Caki2 (cell line): ENCODE measurements at regions not wholly inside any gene's neighbourhood (a gene's known extent, or its start where the extent isn't known, plus 50 kb on each side); places are given as distances from the start of the nearest gene placed in this dataset.
"Not testable (repeated sequence)": the region's sequence is repeated elsewhere in the genome, so short reads cannot be mapped to it uniquely, and the experiment has no call there.

ENCODE experiments used
- DNase-seq: peaks from one replicate; pipeline ENCODE4 v3.0.0-alpha.2; 2015; ENCODE audit warnings: low read depth
- in situ Hi-C: cut with HindIII; loops from 2 replicates; pipeline ENCODE4 v1.10.0; 2016; ENCODE audit warnings: low sequenced_read_pairs, low pct_unique_long_range_greater_than_20kb, mixed read lengths

- DNase-seq, result peak; percentile 58
- in situ Hi-C loops, result no loop called here
Measured at GRCh38 chr18:14949800-14950664, 202.1 kb downstream of the ANKRD30B start.

DNA sequence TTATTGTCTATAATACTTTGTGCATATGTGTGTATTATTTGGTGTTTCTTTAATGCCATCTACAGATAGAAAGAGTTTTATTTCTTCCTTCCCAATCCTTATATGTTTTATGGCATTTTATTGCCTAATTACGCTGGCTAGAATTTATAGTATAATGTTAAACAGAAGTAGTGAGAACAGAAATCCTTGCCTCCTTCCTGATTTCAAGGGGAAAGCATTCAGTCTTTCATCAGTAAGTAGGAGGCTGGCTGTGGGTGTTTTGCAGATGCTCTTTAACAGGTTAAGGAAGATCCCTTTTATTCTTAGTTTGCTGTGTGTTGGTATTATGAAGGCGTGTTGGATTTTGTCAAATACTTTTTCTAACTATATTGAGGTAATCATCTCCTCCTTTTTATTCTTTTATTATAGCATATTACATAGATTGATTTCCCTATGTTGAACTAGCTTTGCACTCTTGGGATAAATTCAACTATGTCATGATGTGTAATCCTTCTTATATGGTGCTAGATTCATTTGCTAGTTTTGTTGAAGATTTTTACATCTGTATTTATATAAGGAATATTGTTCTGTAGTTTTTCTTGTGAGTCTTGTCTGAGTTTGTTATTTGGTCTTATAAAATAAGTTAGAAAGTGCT, 204.6 kb downstream of the ANKRD30B start:
- DNase-seq, in situ Hi-C loops: not testable (repeated sequence)

DNA sequence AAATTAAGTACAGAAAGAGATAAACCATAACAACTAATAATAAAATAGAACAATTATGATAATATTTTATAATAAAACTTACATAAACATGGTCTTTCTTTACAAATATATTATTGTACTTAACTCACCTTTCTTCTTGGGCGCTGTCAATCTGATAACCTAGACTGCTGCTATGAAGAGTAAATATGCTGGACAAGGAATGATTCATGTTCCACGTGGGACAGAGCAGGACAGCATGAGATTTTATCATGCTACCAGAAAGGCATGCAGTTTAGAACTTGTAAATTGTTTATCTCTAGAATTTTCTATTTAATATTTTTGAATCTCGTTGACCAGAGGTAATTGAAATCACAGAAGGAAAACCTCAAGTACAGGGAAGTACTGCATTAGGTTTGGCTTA, 210.7 kb downstream of the ANKRD30B start:
- in situ Hi-C loops, result no loop called here

DNA sequence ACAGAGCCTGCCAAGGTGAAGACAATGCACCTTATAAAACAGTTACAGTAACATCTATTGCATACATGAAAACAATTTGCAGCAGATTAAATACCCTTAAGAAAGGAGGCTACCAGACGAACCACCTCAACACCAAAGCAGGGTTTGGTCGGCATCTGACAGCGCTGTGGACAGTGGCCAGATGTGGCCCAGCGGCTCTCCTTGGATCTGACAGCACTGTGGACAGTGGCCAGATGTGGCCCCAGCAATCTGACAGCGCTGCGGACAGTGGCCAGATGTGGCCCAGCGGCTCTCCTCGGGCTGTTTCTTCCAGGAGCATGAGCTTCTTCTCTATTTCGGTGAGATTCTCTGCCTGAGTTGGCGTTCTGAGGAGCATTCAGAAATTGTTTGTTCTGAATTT, 211.6 kb downstream of the ANKRD30B start:
- in situ Hi-C loops, result no loop called here

More for the DNA sequence above, 210.7 kb downstream of the ANKRD30B start:
- DNase-seq, result no peak

GRCh38 chr18:14961991-14962390, 214.0 kb downstream of the ANKRD30B start:
- in situ Hi-C loops, result no loop called here
- no peak for DNase-seq

More for the DNA sequence above, 211.6 kb downstream of the ANKRD30B start:
- no peak for DNase-seq

GRCh38 chr18:14962626-14963025, 214.7 kb downstream of the ANKRD30B start:
- DNase-seq, result no peak
- in situ Hi-C loops, result no loop called here

GRCh38 chr18:14963246-14963645, 215.3 kb downstream of the ANKRD30B start:
- in situ Hi-C loops, result no loop called here
- no peak for DNase-seq

DNA sequence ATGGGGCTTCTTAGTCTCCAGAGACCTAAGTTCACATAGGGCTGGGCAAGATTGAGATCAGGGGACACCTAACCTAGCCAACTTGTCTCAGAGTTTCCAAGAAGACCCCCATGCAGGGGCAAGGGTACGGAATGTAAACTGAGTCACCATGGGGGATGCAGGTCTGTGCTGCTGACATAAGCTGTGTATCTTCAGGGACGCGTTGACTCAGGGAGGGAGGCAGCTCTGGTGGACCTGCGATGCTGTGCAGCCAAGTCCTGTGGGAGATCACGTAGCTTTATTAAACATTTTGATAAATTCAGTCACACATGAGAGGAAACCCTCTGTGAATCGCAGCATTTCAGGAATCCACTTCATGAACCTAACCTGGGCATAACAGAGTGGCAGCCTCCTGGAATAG, 216.0 kb downstream of the ANKRD30B start:
- in situ Hi-C loops, result no loop called here
- no peak for DNase-seq

DNA sequence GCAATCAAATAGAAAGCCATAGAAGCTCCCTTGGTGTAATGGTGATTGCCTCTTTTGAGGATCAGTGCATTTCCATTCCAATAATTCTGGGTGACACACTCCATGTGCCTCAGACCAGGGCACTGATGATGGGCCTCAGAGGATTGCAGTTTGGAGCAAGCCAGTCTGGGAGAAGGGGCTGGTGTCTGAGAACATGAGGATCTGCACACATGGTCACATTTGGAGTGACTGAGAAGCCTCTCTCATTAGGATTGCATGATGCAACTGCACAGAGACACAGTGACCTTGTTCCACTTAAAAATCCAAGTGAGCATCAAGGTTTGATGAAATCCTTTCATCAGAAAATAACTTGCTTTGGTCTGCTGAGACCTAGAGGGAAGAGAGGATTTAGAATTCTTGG, 216.4 kb downstream of the ANKRD30B start:
- in situ Hi-C loops, result no loop called here
- no peak for DNase-seq

DNA sequence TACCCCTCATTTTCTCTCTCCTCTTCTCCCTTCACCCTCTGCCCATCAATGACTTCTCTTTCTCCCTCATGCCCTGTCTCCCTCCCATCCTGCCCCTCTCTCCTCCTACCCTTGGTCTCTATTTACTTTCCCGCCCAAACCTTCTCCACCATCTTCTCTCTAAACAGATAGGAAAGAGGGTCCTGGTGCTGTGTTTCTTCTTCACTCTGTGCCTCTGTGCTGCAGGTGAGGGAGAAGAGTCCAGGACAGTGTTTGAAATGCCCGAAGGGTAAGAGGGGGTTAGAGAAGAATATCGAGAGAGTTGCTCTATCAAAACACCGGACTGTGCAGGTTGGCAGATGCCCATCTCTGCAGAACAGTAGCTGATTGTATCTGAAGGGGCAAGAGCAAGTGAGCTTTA, 217.0 kb downstream of the ANKRD30B start:
- DNase-seq, in situ Hi-C loops: not testable (repeated sequence)

GRCh38 chr18:14965553-14965952, 217.6 kb downstream of the ANKRD30B start:
- in situ Hi-C loops, result no loop called here
- DNase-seq, result no peak

DNA sequence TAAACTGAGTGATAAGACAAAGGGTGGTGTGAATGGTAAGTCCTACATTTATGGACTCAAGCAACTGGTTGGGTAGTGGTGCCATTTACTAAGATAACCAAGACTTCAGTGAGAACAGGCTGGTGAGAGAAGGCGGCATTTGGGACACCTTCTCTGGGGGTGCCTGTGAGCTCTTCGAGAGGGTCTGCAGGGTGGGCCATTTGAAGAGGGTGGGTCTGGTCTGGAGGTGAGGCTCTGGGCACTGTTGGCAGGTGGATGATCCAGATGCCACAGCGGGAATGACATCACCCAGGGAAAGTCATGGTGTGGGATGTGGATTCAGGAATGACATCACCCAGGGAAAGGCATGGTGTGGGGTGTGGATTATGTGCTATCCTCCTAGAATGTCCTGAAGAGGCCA, 219.3 kb downstream of the ANKRD30B start:
- in situ Hi-C loops, result not testable (repeated sequence)

DNA sequence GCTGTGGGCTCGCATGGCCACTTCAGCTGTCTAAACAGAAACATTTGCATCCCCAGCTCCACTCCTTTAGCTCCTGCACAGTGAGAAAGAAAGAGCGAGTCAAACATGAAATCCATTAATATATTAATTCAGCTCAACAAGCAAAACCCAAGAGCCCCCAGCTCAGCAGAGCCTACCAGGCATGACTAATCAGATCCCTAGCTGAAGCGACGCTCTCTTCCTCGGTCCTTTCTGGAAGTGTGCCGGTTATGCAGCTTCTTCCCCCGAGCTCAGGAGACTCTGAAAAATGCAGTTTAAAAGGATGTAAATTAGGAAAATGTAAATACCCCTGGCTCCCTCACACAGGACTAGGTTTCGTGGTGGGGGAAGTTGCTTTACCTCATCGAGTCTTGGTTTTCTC, 221.5 kb downstream of the ANKRD30B start:
- in situ Hi-C loops, result no loop called here
- DNase-seq, result no peak

More for the DNA sequence above, 219.3 kb downstream of the ANKRD30B start:
- DNase-seq, result not testable (repeated sequence)

- in situ Hi-C loops, result no loop called here
- DNase-seq, result peak; percentile 44
Measured at GRCh38 chr18:14970027-14970426, 222.1 kb downstream of the ANKRD30B start.

DNA sequence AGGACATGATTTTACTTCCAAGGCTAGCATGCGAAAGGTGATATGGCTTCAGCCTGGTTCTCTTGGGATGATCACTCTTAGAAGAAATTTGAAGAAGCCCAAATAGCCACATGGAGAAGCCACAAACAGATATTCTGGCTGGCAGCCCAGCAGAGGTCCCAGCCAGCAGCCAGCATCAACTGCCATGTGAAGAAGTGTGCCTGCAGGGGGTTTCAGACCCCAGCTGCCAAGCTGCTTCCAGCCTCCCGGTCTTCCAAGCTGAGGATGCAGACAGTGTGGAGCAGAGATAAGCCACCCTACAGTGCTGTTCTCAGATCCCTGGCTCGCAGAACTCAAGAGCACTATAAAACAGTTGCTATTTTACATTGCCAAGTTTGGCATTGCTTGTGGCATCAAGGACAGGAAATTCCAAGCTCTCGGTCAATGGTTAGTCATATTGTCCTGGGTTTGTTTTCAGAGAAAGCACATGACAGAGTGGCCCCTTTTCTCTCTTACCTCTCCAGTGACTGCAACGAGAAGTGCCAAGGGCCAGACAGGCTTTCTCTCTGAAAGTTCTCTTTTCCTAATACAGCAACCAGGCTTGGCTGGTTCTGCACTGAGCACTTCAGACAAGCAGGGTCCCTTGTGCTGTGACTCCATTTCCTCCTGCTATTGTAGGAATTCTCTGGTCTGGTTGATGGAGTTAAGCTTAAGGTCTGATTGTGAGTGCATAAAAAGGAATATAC, 223.7 kb downstream of the ANKRD30B start:
- in situ Hi-C loops, result no loop called here
- DNase-seq, result peak; percentile 61

DNA sequence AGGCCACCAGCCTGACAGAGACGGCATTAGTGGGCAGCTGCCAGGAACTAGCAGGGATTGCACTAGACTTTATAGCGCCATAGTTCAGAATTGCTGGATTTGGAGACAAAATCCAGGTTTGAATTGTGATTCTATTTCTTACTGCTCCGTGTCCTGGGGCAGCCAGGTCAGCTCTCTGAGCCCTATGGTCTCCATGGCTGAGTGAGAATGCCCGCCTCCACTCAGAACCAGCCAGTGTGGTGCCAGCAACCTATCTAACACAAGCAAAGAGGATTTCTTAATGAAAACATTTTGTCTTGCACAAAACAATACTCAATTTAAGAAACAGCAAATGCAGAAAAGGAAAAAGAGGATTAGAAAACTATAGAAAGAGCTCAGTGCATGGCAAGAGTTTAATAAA, 225.4 kb downstream of the ANKRD30B start:
- DNase-seq, in situ Hi-C loops: not testable (repeated sequence)

- in situ Hi-C loops, result no loop called here
- no peak for DNase-seq
Measured at GRCh38 chr18:14974088-14974487, 226.1 kb downstream of the ANKRD30B start.

DNA sequence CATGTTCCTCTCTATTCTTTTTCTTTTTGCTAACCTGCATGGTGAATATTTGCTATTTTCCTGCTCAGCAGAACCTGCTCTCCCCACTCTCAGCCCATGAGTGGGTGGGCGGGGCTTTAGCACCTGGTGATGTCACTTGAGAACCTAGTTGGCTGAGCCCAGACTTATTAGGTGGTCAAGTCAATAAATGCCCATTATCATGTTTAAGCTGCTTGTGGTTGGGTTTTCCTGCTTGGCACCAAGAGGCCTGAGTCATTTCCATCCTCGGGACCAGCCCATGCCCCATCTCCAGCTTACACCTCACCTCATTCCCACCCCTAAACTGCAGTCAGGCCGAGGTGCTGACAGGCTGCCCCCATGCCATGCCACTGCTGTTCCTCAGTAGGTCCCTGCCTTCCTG, 226.6 kb downstream of the ANKRD30B start:
- in situ Hi-C loops, result no loop called here
- DNase-seq, result peak; percentile 24

- no peak for DNase-seq
- in situ Hi-C loops, result no loop called here
Measured at GRCh38 chr18:14975431-14975830, 227.5 kb downstream of the ANKRD30B start.
